ENCODE measurements at regions not wholly inside any gene's neighbourhood (a gene's known extent, or its start where the extent isn't known, plus 50 kb on each side); places are given as distances from the start of the nearest gene placed in this dataset.

- no peak overlapping the region for H2AFZ ChIP-seq (ENCODE audit: low read length)
Measured at GRCh38 chr5:57776035-57776434, 293.4 kb upstream of the ACTBL2 start.

GRCh38 chr5:57774439-57774838 is 291.8 kb upstream of the ACTBL2 start:
- Histone ChIP-seq H3K4me3 (ENCODE audit: low read depth, low read length, poor library complexity, severe bottlenecking) (no peak overlapping the region), H3K27ac (ENCODE audit: low read depth, low read length, poor library complexity, severe bottlenecking) (no peak overlapping the region), H3K9me3 (ENCODE audit: low read length) (no peaks in the 10 kb centered on the region), H4K20me1 (ENCODE audit: insufficient read depth, low read length) (no peaks in the 10 kb centered on the region), H3K27me3 (ENCODE audit: insufficient read depth, low read length) (no peaks in the 10 kb centered on the region), H3F3A (ENCODE audit: insufficient read depth, low read length) (no peaks in the 10 kb centered on the region), H2AFZ (ENCODE audit: low read length) (no peak overlapping the region), H3K9me2 (ENCODE audit: low read depth, low read length) (no peaks in the 10 kb centered on the region), H3K4me2 (ENCODE audit: low read length) (no peak overlapping the region), H3K4me1 (ENCODE audit: insufficient read depth, low read length, severe bottlenecking) (no peaks in the 10 kb centered on the region), H3K9ac (ENCODE audit: low read length) (no peak overlapping the region), H3K36me3 (ENCODE audit: insufficient read depth, low read length) (no peaks in the 10 kb centered on the region), H3K79me2 (ENCODE audit: insufficient read depth, low read length) (no peaks in the 10 kb centered on the region)
- no peak for TF ChIP-seq EZH2 (IDR thresholded peaks at IDR 0.05; ENCODE audit: borderline replicate concordance, low read length)
- no peak for TF ChIP-seq CTCF (IDR thresholded peaks at IDR 0.05; ENCODE audit: low read length)

More at GRCh38 chr5:57776035-57776434, 293.4 kb upstream of the ACTBL2 start:
- H3K4me3 ChIP-seq (ENCODE audit: low read depth, low read length, poor library complexity, severe bottlenecking): no peak overlapping the region
- H3F3A ChIP-seq (ENCODE audit: insufficient read depth, low read length): no peaks in the 10 kb centered on the region
- no peaks in the 10 kb centered on the region for H4K20me1 ChIP-seq (ENCODE audit: insufficient read depth, low read length)
- no peaks in the 10 kb centered on the region for H3K9me3 ChIP-seq (ENCODE audit: low read length)
- no peak overlapping the region for H3K9ac ChIP-seq (ENCODE audit: low read length)
- no peak overlapping the region for H3K27ac ChIP-seq (ENCODE audit: low read depth, low read length, poor library complexity, severe bottlenecking)
- H3K4me2 ChIP-seq (ENCODE audit: low read length): no peak overlapping the region
- H3K79me2 ChIP-seq (ENCODE audit: insufficient read depth, low read length): no peaks in the 10 kb centered on the region
- no peaks in the 10 kb centered on the region for H3K27me3 ChIP-seq (ENCODE audit: insufficient read depth, low read length)
- no peak for TF ChIP-seq CTCF (IDR thresholded peaks at IDR 0.05; ENCODE audit: low read length)
- no peak for TF ChIP-seq EZH2 (IDR thresholded peaks at IDR 0.05; ENCODE audit: borderline replicate concordance, low read length)
- H3K4me1 ChIP-seq (ENCODE audit: insufficient read depth, low read length, severe bottlenecking): no peaks in the 10 kb centered on the region
- H3K36me3 ChIP-seq (ENCODE audit: insufficient read depth, low read length): no peaks in the 10 kb centered on the region
- H3K9me2 ChIP-seq (ENCODE audit: low read depth, low read length): no peaks in the 10 kb centered on the region

GRCh38 chr5:57772512-57772911 is 289.9 kb upstream of the ACTBL2 start:
- Histone ChIP-seq H3K36me3 (ENCODE audit: insufficient read depth, low read length) (no peaks in the 10 kb centered on the region), H3K9me3 (ENCODE audit: low read length) (no peaks in the 10 kb centered on the region), H3K9me2 (ENCODE audit: low read depth, low read length) (no peaks in the 10 kb centered on the region), H2AFZ (ENCODE audit: low read length) (no peak overlapping the region), H3K4me1 (ENCODE audit: insufficient read depth, low read length, severe bottlenecking) (no peaks in the 10 kb centered on the region), H4K20me1 (ENCODE audit: insufficient read depth, low read length) (no peaks in the 10 kb centered on the region), H3K4me3 (ENCODE audit: low read depth, low read length, poor library complexity, severe bottlenecking) (no peak overlapping the region), H3K4me2 (ENCODE audit: low read length) (no peak overlapping the region), H3K27ac (ENCODE audit: low read depth, low read length, poor library complexity, severe bottlenecking) (no peak overlapping the region), H3K9ac (ENCODE audit: low read length) (no peak overlapping the region), H3K79me2 (ENCODE audit: insufficient read depth, low read length) (no peaks in the 10 kb centered on the region), H3K27me3 (ENCODE audit: insufficient read depth, low read length) (no peaks in the 10 kb centered on the region), H3F3A (ENCODE audit: insufficient read depth, low read length) (no peaks in the 10 kb centered on the region)
- TF ChIP-seq CTCF (IDR thresholded peaks at IDR 0.05; ENCODE audit: low read length) (no peak), EZH2 (IDR thresholded peaks at IDR 0.05; ENCODE audit: borderline replicate concordance, low read length) (no peak)
